ENCODE measurements at regions not wholly inside any gene's neighbourhood (a gene's known extent, or its start where the extent isn't known, plus 50 kb on each side); places are given as distances from the start of the nearest gene placed in this dataset.

DNA sequence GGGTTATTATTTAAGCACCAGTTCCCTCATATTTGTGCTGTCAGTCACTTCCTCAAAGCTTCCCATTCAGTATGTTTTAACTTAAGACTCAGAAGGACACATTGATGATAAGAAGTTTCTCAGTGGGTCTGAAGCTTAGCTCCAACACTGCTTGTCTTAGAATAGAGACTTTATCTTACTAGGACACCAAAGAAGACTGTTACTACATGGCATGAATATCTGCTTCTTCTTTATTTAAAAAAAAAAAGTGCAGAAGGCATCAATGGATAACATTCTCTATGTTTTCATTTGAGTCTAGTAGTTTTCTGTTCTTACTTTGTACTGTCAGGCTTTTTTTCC lies 404.2 kb downstream of the DAD1 start:
- H3K27ac ChIP-seq (ENCODE audit: low read depth in 1 of 2, low read length in 2 of 2) = no peak overlapping the region
- H3K4me3 ChIP-seq (replicated peaks in 1 of 3; ENCODE audit: low read depth in 2 of 3, low read length in 3 of 3) = no peak overlapping the region
- DNase-seq = no peak
- no peaks in the 10 kb centered on the region for H3K36me3 ChIP-seq (replicated peaks in 1 of 2; ENCODE audit: control insufficient read depth in 1 of 2, insufficient read depth in 2 of 2, low read length in 2 of 2)
- H3K4me1 Mint-ChIP-seq = no peaks in the 10 kb centered on the region
- H3K36me3 Mint-ChIP-seq = no peaks in the 10 kb centered on the region
- intact Hi-C loops (cut with micrococcal nuclease) = no loop called here
- H3K79me2 ChIP-seq (ENCODE audit: insufficient read depth, low read length) = no peaks in the 10 kb centered on the region
- TF ChIP-seq, protein P1, sequence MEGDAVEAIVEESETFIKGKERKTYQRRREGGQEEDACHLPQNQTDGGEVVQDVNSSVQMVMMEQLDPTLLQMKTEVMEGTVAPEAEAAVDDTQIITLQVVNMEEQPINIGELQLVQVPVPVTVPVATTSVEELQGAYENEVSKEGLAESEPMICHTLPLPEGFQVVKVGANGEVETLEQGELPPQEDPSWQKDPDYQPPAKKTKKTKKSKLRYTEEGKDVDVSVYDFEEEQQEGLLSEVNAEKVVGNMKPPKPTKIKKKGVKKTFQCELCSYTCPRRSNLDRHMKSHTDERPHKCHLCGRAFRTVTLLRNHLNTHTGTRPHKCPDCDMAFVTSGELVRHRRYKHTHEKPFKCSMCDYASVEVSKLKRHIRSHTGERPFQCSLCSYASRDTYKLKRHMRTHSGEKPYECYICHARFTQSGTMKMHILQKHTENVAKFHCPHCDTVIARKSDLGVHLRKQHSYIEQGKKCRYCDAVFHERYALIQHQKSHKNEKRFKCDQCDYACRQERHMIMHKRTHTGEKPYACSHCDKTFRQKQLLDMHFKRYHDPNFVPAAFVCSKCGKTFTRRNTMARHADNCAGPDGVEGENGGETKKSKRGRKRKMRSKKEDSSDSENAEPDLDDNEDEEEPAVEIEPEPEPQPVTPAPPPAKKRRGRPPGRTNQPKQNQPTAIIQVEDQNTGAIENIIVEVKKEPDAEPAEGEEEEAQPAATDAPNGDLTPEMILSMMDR (IDR thresholded peaks at IDR 0.05) = no peak
- no peaks in the 10 kb centered on the region for H3K9me3 ChIP-seq (replicated peaks in 1 of 2; ENCODE audit: control insufficient read depth in 1 of 2, insufficient read depth in 1 of 2, low read length in 2 of 2)
- H3K4me2 ChIP-seq (replicated peaks; ENCODE audit: extremely low read depth, low read length, poor library complexity, severe bottlenecking) = no peak overlapping the region
- H3K4me3 Mint-ChIP-seq = no peak overlapping the region
- H3K27me3 Mint-ChIP-seq (ENCODE audit: low read depth in 3 of 3) = peaks cover 0 to 4% (median 0%) of the 10 kb centered on the region in 3 donors
- no peaks in the 10 kb centered on the region for H4K20me1 ChIP-seq (ENCODE audit: insufficient read depth, low read length)
- no peak overlapping the region for H3K27ac Mint-ChIP-seq
- no peaks in the 10 kb centered on the region for H3K27me3 ChIP-seq (ENCODE audit: control insufficient read depth in 2 of 2, insufficient read depth in 2 of 2, low read length in 2 of 2)
- H3K4me1 ChIP-seq (ENCODE audit: control insufficient read depth in 1 of 2, insufficient read depth in 2 of 2, low read length in 2 of 2) = no peaks in the 10 kb centered on the region
- H3K9me3 Mint-ChIP-seq = no peaks in the 10 kb centered on the region
- H3K9ac ChIP-seq (ENCODE audit: insufficient read depth, low read length, poor library complexity, severe bottlenecking) = no peak overlapping the region
- no peak overlapping the region for H2AFZ ChIP-seq (ENCODE audit: insufficient read depth, low read depth, low read length, poor library complexity, severe bottlenecking)

DNA sequence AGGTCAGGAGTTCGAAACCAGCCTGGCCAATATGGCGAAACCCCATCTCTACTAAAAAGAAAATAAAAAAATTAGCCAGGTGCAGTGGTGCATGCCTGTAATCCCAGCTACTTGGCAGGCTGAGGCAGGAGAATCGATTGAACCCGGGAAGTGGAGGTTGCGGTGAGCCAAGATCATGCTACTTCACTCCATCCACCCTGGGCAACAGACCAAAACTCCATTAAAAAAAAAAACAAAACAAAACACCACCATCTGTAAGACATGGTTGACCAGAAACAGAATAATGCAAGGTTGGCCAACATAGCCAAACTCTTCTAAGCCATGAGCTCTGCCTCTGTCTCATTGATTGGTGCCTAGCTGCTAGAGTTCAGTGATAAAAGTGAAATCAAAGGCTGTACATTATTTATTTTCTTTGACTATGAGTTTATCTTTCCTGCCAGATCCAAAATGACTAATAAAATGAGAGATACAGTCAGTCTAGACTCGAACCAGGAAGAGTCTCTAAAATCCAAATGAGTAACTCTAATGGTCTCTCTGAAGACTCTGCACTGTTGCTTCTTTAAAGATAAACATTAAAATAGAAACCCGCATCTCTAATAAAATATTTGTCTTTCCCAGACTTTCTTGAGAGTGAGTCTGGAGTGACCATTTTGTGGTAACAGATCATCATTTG lies 404.7 kb downstream of the DAD1 start:
- Histone ChIP-seq H3K79me2 (ENCODE audit: insufficient read depth, low read length) (no peaks in the 10 kb centered on the region), H3K4me2 (replicated peaks; ENCODE audit: extremely low read depth, low read length, poor library complexity, severe bottlenecking) (no peak overlapping the region), H3K27ac (ENCODE audit: low read depth in 1 of 2, low read length in 2 of 2) (no peak overlapping the region), H3K4me3 (replicated peaks in 1 of 3; ENCODE audit: low read depth in 2 of 3, low read length in 3 of 3) (no peak overlapping the region), H4K20me1 (ENCODE audit: insufficient read depth, low read length) (no peaks in the 10 kb centered on the region), H2AFZ (ENCODE audit: insufficient read depth, low read depth, low read length, poor library complexity, severe bottlenecking) (no peak overlapping the region), H3K9me3 (replicated peaks in 1 of 2; ENCODE audit: control insufficient read depth in 1 of 2, insufficient read depth in 1 of 2, low read length in 2 of 2) (no peaks in the 10 kb centered on the region), H3K27me3 (ENCODE audit: control insufficient read depth in 2 of 2, insufficient read depth in 2 of 2, low read length in 2 of 2) (no peaks in the 10 kb centered on the region), H3K4me1 (ENCODE audit: control insufficient read depth in 1 of 2, insufficient read depth in 2 of 2, low read length in 2 of 2) (no peaks in the 10 kb centered on the region), H3K36me3 (replicated peaks in 1 of 2; ENCODE audit: control insufficient read depth in 1 of 2, insufficient read depth in 2 of 2, low read length in 2 of 2) (no peaks in the 10 kb centered on the region), H3K9ac (ENCODE audit: insufficient read depth, low read length, poor library complexity, severe bottlenecking) (no peak overlapping the region)
- H3K4me3 Mint-ChIP-seq = no peak overlapping the region
- intact Hi-C loops (cut with micrococcal nuclease) = no loop called here
- DNase-seq = no peak
- H3K27me3 Mint-ChIP-seq (ENCODE audit: low read depth in 3 of 3) = peaks cover 0 to 4% (median 0%) of the 10 kb centered on the region in 3 donors
- no peaks in the 10 kb centered on the region for H3K36me3 Mint-ChIP-seq
- H3K4me1 Mint-ChIP-seq = no peaks in the 10 kb centered on the region
- WGBS (ENCODE audit: insufficient coverage) = 95% methylated on average over 3 of the region's 7 CpGs
- no peak overlapping the region for H3K27ac Mint-ChIP-seq
- H3K9me3 Mint-ChIP-seq = no peaks in the 10 kb centered on the region
- TF ChIP-seq, protein P1 (IDR thresholded peaks at IDR 0.05) = no peak

Measured in CD14-positive monocyte (primary cell).